ENCODE measurements at regions not wholly inside any gene's neighbourhood (a gene's known extent, or its start where the extent isn't known, plus 50 kb on each side); places are given as distances from the start of the nearest gene placed in this dataset.

DNA sequence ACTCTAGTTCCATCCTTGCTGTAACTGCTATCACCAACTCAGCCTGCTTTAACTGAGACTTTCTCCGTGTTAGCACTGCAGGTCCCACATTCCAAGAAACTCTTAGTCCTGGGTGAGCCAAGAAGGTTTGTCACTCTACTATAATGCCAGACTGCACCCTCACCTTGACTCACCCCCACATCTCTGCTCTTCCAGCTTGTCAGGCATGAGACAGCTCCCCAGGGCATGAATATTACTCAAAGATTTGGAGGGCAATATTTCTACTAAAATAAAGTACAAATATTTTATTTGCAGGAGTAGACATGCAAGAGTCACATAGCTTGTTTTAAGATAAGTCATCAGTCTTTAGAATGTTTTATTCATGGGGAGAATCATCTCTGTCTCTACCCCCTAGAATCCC, 110.2 kb downstream of the MATN1 start:
- TF ChIP-seq, protein P1, sequence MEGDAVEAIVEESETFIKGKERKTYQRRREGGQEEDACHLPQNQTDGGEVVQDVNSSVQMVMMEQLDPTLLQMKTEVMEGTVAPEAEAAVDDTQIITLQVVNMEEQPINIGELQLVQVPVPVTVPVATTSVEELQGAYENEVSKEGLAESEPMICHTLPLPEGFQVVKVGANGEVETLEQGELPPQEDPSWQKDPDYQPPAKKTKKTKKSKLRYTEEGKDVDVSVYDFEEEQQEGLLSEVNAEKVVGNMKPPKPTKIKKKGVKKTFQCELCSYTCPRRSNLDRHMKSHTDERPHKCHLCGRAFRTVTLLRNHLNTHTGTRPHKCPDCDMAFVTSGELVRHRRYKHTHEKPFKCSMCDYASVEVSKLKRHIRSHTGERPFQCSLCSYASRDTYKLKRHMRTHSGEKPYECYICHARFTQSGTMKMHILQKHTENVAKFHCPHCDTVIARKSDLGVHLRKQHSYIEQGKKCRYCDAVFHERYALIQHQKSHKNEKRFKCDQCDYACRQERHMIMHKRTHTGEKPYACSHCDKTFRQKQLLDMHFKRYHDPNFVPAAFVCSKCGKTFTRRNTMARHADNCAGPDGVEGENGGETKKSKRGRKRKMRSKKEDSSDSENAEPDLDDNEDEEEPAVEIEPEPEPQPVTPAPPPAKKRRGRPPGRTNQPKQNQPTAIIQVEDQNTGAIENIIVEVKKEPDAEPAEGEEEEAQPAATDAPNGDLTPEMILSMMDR (IDR thresholded peaks at IDR 0.05), result no peak
- no peak for TF ChIP-seq EZH2 (IDR thresholded peaks at IDR 0.05)

Measured in neural progenitor cell (in vitro differentiated cells).